ENCODE measurements at regions not wholly inside any gene's neighbourhood (a gene's known extent, or its start where the extent isn't known, plus 50 kb on each side); places are given as distances from the start of the nearest gene placed in this dataset.

GRCh38 chr6:85193339-85193738 lies 256.5 kb upstream of the NT5E start:
- DNase-seq (ENCODE audit: low read depth), result no peak

- no peak for DNase-seq (ENCODE audit: low read depth)
Measured at GRCh38 chr6:85192596-85192995, 257.3 kb upstream of the NT5E start.

GRCh38 chr6:85192186-85192585 lies 257.7 kb upstream of the NT5E start:
- DNase-seq (ENCODE audit: low read depth), result peak; percentile 30

- peak; percentile 33 for DNase-seq (ENCODE audit: low read depth)
Measured at GRCh38 chr6:85191656-85192055, 258.2 kb upstream of the NT5E start.

GRCh38 chr6:85186546-85187175 lies 263.2 kb upstream of the NT5E start:
- peak; percentile 27 for DNase-seq (ENCODE audit: low read depth)

GRCh38 chr6:85185977-85186376 lies 263.9 kb upstream of the NT5E start:
- peak; percentile 4 for DNase-seq (ENCODE audit: low read depth)

GRCh38 chr6:85183841-85184240 lies 266.0 kb upstream of the NT5E start:
- no peak for DNase-seq (ENCODE audit: low read depth)

- DNase-seq (ENCODE audit: low read depth), result no peak
Measured at GRCh38 chr6:85172705-85173104, 277.2 kb upstream of the NT5E start.

- DNase-seq (ENCODE audit: low read depth), result no peak
Measured at GRCh38 chr6:85172161-85172560, 277.7 kb upstream of the NT5E start.

GRCh38 chr6:85169189-85169588 lies 280.7 kb upstream of the NT5E start:
- no peak for DNase-seq (ENCODE audit: low read depth)

GRCh38 chr6:85168146-85168545 lies 281.7 kb upstream of the NT5E start:
- DNase-seq (ENCODE audit: low read depth), result no peak

GRCh38 chr6:85166114-85166741 lies 283.7 kb upstream of the NT5E start:
- no peak for DNase-seq (ENCODE audit: low read depth)

GRCh38 chr6:85163156-85164080 lies 286.5 kb upstream of the NT5E start:
- DNase-seq (ENCODE audit: low read depth), result no peak

GRCh38 chr6:85157311-85157710 lies 292.6 kb upstream of the NT5E start:
- peak; percentile 19 for DNase-seq (ENCODE audit: low read depth)

- peak; percentile 44 for DNase-seq (ENCODE audit: low read depth)
Measured at GRCh38 chr6:85143676-85144075, 306.2 kb upstream of the NT5E start.

GRCh38 chr6:85137865-85138264 lies 312.0 kb upstream of the NT5E start:
- DNase-seq (ENCODE audit: low read depth), result no peak

- no peak for DNase-seq (ENCODE audit: low read depth)
Measured at GRCh38 chr6:85136310-85136709, 313.6 kb upstream of the NT5E start.

GRCh38 chr6:85135376-85136094 lies 314.3 kb upstream of the NT5E start:
- peak; percentile 38 for DNase-seq (ENCODE audit: low read depth)

- no peak for DNase-seq (ENCODE audit: low read depth)
Measured at GRCh38 chr6:85134172-85134571, 315.7 kb upstream of the NT5E start.

- DNase-seq (ENCODE audit: low read depth), result no peak
Measured at GRCh38 chr6:85132091-85132490, 317.8 kb upstream of the NT5E start.

- peak; percentile 19 for DNase-seq (ENCODE audit: low read depth)
Measured at GRCh38 chr6:85130743-85131142, 319.1 kb upstream of the NT5E start.

- DNase-seq (ENCODE audit: low read depth), result no peak
Measured at GRCh38 chr6:85129881-85130280, 320.0 kb upstream of the NT5E start.

Data from EH (cell line).